GM18517 (cell line): ENCODE measurements at regions not wholly inside any gene's neighbourhood (a gene's known extent, or its start where the extent isn't known, plus 50 kb on each side); places are given as distances from the start of the nearest gene placed in this dataset.
"Not testable (repeated sequence)": the region's sequence is repeated elsewhere in the genome, so short reads cannot be mapped to it uniquely, and the experiment has no call there.

Experiments used
- ATAC-seq: cut with Tn5 transposase; IDR thresholded peaks from one replicate; pipeline ENCODE4 v1.9.1; 2021; ENCODE audit warnings: mild to moderate bottlenecking, moderate library complexity; ENCODE audit not compliant: unreplicated experiment

- not testable (repeated sequence) for ATAC-seq
These were observed 283.0 kb upstream of the DEPDC1 start for GRCh38 chr1:68779841-68780240.

- ATAC-seq = no peak
These were observed 284.0 kb upstream of the DEPDC1 start for GRCh38 chr1:68780919-68781318.

- ATAC-seq = no peak
These were observed 286.0 kb upstream of the DEPDC1 start for GRCh38 chr1:68782890-68783289.

- ATAC-seq = no peak
These were observed 288.4 kb upstream of the DEPDC1 start for GRCh38 chr1:68785328-68785727.

- ATAC-seq = no peak
These were observed 291.9 kb upstream of the DEPDC1 start for GRCh38 chr1:68788762-68789161.

GRCh38 chr1:68791800-68792199, 294.9 kb upstream of the DEPDC1 start:
- no peak for ATAC-seq

GRCh38 chr1:68795956-68796355, 299.1 kb upstream of the DEPDC1 start:
- no peak for ATAC-seq

- ATAC-seq = no peak
These were observed 300.0 kb upstream of the DEPDC1 start for GRCh38 chr1:68796888-68797287.

GRCh38 chr1:68798071-68798470, 301.2 kb upstream of the DEPDC1 start:
- ATAC-seq = no peak

GRCh38 chr1:68799096-68799495, 302.2 kb upstream of the DEPDC1 start:
- no peak for ATAC-seq

GRCh38 chr1:68800182-68800581, 303.3 kb upstream of the DEPDC1 start:
- no peak for ATAC-seq

GRCh38 chr1:68801440-68801839, 304.6 kb upstream of the DEPDC1 start:
- ATAC-seq = no peak

- no peak for ATAC-seq
These were observed 308.3 kb upstream of the DEPDC1 start for GRCh38 chr1:68805097-68805641.

- ATAC-seq = no peak
These were observed 311.5 kb upstream of the DEPDC1 start for GRCh38 chr1:68808351-68808750.

GRCh38 chr1:68811806-68812205, 314.9 kb upstream of the DEPDC1 start:
- ATAC-seq = no peak

GRCh38 chr1:68812333-68812732, 315.5 kb upstream of the DEPDC1 start:
- ATAC-seq = no peak

- ATAC-seq = no peak
These were observed 317.2 kb upstream of the DEPDC1 start for GRCh38 chr1:68814067-68814466.

GRCh38 chr1:68815632-68816031, 318.8 kb upstream of the DEPDC1 start:
- no peak for ATAC-seq

- not testable (repeated sequence) for ATAC-seq
These were observed 320.8 kb upstream of the DEPDC1 start for GRCh38 chr1:68817505-68818210.

- ATAC-seq = no peak
These were observed 322.4 kb upstream of the DEPDC1 start for GRCh38 chr1:68819190-68819829.

GRCh38 chr1:68820151-68820550, 323.3 kb upstream of the DEPDC1 start:
- ATAC-seq = no peak

- no peak for ATAC-seq
These were observed 330.0 kb upstream of the DEPDC1 start for GRCh38 chr1:68826836-68827235.
